GM23338 (cell line): ENCODE measurements at regions not wholly inside any gene's neighbourhood (a gene's known extent, or its start where the extent isn't known, plus 50 kb on each side); places are given as distances from the start of the nearest gene placed in this dataset.

ENCODE experiments used
- CREB1 ChIP-seq: fragments of 250-450 bp; sonication (Bioruptor Pico); IDR thresholded peaks from 2 replicates; pipeline ENCODE4 v1.5.0; 2020; ENCODE audit warnings: low read depth, mild to moderate bottlenecking, moderate library complexity
- CTCF ChIP-seq, 2 experiments: fragments of 200-600 bp in 1 of 2; sonication (generic) in 1 of 2; conservative IDR thresholded peaks; 2 replicates each; pipeline versions ENCODE4 v1.5.1 to v1.6.1; 2016 to 2017; ENCODE audit warnings: antibody characterized with exemption in 2 of 2, low read depth in 2 of 2, mild to moderate bottlenecking in 2 of 2, moderate library complexity in 1 of 2
- EZH2 ChIP-seq: fragments of 200-600 bp; sonication (generic); IDR thresholded peaks from one replicate; pipeline ENCODE4 v1.8.0; 2017; ENCODE audit warnings: antibody characterized with exemption, mild to moderate bottlenecking, low read depth; ENCODE audit not compliant: unreplicated experiment
- EZH2phosphoT487 ChIP-seq: fragments of 200-600 bp; sonication (generic); IDR thresholded peaks from one replicate; pipeline ENCODE4 v1.8.1; 2018; ENCODE audit warnings: antibody characterized with exemption; ENCODE audit not compliant: unreplicated experiment
- NANOG ChIP-seq: IDR thresholded peaks from 2 replicates; pipeline ENCODE4 v1.6.1; 2016; ENCODE audit warnings: antibody characterized with exemption, borderline replicate concordance
- POLR2AphosphoS5 ChIP-seq: IDR thresholded peaks from 2 replicates; pipeline ENCODE4 v1.6.1; 2016; ENCODE audit warnings: antibody characterized with exemption, low read depth
- REST ChIP-seq: IDR thresholded peaks from one replicate; pipeline ENCODE4 v1.6.1; 2018; ENCODE audit warnings: antibody characterized with exemption; ENCODE audit not compliant: unreplicated experiment
- ZNF114 ChIP-seq: fragments of 250-450 bp; sonication (Bioruptor Pico); IDR thresholded peaks from 2 replicates; pipeline ENCODE4 v1.5.0; 2020; ENCODE audit warnings: mild to moderate bottlenecking, moderate library complexity
- ZNF331 ChIP-seq: fragments of 250-450 bp; sonication (Bioruptor Pico); IDR thresholded peaks from 2 replicates; pipeline ENCODE4 v1.5.0; 2020; ENCODE audit warnings: low read depth, mild to moderate bottlenecking, moderate library complexity

- TF ChIP-seq CTCF (conservative IDR thresholded peaks at IDR 0.05; ENCODE audit: low read depth in 2 of 2) (no peak), EZH2 (no peak), REST (no peak), POLR2AphosphoS5 (no peak), CREB1 (no peak), ZNF114 (CRISPR knock-in tag) (no peak), EZH2phosphoT487 (no peak), ZNF331 (CRISPR knock-in tag) (no peak), NANOG (no peak)
Observed at GRCh38 chr9:20269620-20270019, 352.7 kb downstream of the MLLT3 start.
